ENCODE measurements at regions not wholly inside any gene's neighbourhood (a gene's known extent, or its start where the extent isn't known, plus 50 kb on each side); places are given as distances from the start of the nearest gene placed in this dataset.

DNA sequence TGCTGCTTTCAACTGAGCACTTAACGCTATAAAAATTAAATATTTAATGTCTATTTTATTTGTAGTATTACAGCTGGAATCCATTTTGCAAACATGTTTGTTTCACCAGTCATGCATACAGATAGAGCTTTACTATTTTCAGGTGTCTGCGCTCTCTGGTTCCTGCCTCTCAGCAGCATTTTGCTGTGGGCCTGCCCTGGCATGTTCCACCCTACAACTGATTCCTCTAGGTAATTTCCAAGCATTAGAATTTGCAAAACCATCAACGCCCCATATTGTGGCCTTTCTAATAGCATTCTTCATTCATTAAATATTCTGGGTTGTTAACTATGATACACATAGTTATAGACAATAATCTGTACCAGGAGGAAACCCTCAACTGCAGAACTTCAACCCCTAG lies 266.4 kb upstream of the DLGAP1 start:
- H3K27ac ChIP-seq (ENCODE audit: low read depth in 1 of 2, low read length in 2 of 2), result no peak overlapping the region
- TF ChIP-seq EGR1 (IDR thresholded peaks at IDR 0.05; ENCODE audit: low read depth in 2 of 2) (no peak), RAD21 (IDR thresholded peaks at IDR 0.05) (no peak)
- 80% methylated on average over 3 of the region's 3 CpGs for WGBS
- no peak overlapping the region for H3K9ac ChIP-seq (ENCODE audit: low read depth in 1 of 2, low read length in 2 of 2)
- no peaks in the 10 kb centered on the region for H3K27me3 ChIP-seq (ENCODE audit: control insufficient read depth in 4 of 4, insufficient read depth in 4 of 4, low read length in 3 of 4)
- no peaks in the 10 kb centered on the region for H3K36me3 ChIP-seq (ENCODE audit: control insufficient read depth in 4 of 4, insufficient read depth in 3 of 4, low read depth in 1 of 4, low read length in 3 of 4)
- H3K4me3 ChIP-seq (ENCODE audit: low read depth in 1 of 3, low read length in 3 of 3), result no peak overlapping the region
- H3K4me1 ChIP-seq (ENCODE audit: control insufficient read depth in 4 of 4, insufficient read depth in 4 of 4, low read length in 3 of 4), result no peaks in the 10 kb centered on the region
- no peaks in the 10 kb centered on the region for H3K9me3 ChIP-seq (ENCODE audit: control insufficient read depth in 4 of 4, low read length in 3 of 4)
- no peak for DNase-seq (ENCODE audit: low spot score)

DNA sequence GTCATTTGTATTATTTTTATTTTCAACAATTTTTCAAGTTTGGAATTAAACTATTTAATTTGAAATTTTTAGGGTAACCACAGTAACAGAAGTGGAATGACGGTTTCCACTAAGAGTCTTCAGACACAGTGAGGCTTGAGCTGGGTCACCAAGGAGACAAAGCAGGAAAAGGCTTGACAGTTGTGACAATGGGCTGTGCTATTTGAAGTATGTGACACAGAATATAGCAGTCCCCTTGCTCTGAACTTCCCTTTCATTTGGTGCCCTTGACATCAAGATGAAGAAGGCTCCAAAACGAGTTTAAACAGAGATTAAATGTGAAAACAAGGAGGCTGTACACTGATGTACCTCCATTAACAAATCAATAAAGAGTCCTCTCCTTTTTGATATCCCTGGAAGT lies 265.4 kb upstream of the DLGAP1 start:
- no peaks in the 10 kb centered on the region for H3K36me3 ChIP-seq (ENCODE audit: control insufficient read depth in 4 of 4, insufficient read depth in 3 of 4, low read depth in 1 of 4, low read length in 3 of 4)
- WGBS, result 34% methylated on average over 2 of the region's 2 CpGs
- no peak overlapping the region for H3K9ac ChIP-seq (ENCODE audit: low read depth in 1 of 2, low read length in 2 of 2)
- no peaks in the 10 kb centered on the region for H3K9me3 ChIP-seq (ENCODE audit: control insufficient read depth in 4 of 4, low read length in 3 of 4)
- no peak overlapping the region for H3K4me3 ChIP-seq (ENCODE audit: low read depth in 1 of 3, low read length in 3 of 3)
- no peak for DNase-seq (ENCODE audit: low spot score)
- no peaks in the 10 kb centered on the region for H3K27me3 ChIP-seq (ENCODE audit: control insufficient read depth in 4 of 4, insufficient read depth in 4 of 4, low read length in 3 of 4)
- TF ChIP-seq, protein P1, sequence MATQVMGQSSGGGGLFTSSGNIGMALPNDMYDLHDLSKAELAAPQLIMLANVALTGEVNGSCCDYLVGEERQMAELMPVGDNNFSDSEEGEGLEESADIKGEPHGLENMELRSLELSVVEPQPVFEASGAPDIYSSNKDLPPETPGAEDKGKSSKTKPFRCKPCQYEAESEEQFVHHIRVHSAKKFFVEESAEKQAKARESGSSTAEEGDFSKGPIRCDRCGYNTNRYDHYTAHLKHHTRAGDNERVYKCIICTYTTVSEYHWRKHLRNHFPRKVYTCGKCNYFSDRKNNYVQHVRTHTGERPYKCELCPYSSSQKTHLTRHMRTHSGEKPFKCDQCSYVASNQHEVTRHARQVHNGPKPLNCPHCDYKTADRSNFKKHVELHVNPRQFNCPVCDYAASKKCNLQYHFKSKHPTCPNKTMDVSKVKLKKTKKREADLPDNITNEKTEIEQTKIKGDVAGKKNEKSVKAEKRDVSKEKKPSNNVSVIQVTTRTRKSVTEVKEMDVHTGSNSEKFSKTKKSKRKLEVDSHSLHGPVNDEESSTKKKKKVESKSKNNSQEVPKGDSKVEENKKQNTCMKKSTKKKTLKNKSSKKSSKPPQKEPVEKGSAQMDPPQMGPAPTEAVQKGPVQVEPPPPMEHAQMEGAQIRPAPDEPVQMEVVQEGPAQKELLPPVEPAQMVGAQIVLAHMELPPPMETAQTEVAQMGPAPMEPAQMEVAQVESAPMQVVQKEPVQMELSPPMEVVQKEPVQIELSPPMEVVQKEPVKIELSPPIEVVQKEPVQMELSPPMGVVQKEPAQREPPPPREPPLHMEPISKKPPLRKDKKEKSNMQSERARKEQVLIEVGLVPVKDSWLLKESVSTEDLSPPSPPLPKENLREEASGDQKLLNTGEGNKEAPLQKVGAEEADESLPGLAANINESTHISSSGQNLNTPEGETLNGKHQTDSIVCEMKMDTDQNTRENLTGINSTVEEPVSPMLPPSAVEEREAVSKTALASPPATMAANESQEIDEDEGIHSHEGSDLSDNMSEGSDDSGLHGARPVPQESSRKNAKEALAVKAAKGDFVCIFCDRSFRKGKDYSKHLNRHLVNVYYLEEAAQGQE (IDR thresholded peaks at IDR 0.05), result no peak
- no peak for TF ChIP-seq FOXA1 (IDR thresholded peaks at IDR 0.05)
- TF ChIP-seq, protein P2, sequence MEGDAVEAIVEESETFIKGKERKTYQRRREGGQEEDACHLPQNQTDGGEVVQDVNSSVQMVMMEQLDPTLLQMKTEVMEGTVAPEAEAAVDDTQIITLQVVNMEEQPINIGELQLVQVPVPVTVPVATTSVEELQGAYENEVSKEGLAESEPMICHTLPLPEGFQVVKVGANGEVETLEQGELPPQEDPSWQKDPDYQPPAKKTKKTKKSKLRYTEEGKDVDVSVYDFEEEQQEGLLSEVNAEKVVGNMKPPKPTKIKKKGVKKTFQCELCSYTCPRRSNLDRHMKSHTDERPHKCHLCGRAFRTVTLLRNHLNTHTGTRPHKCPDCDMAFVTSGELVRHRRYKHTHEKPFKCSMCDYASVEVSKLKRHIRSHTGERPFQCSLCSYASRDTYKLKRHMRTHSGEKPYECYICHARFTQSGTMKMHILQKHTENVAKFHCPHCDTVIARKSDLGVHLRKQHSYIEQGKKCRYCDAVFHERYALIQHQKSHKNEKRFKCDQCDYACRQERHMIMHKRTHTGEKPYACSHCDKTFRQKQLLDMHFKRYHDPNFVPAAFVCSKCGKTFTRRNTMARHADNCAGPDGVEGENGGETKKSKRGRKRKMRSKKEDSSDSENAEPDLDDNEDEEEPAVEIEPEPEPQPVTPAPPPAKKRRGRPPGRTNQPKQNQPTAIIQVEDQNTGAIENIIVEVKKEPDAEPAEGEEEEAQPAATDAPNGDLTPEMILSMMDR (IDR thresholded peaks at IDR 0.05; ENCODE audit: low read depth, low read length, missing input control), result no peak
- TF ChIP-seq RAD21 (IDR thresholded peaks at IDR 0.05), result no peak
- TF ChIP-seq NR2F2 (IDR thresholded peaks at IDR 0.05), result no peak
- TF ChIP-seq, protein P3, sequence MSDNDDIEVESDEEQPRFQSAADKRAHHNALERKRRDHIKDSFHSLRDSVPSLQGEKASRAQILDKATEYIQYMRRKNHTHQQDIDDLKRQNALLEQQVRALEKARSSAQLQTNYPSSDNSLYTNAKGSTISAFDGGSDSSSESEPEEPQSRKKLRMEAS (IDR thresholded peaks at IDR 0.05), result no peak
- TF ChIP-seq HNF4A (conservative IDR thresholded peaks at IDR 0.05), result no peak
- TF ChIP-seq TAF1 (conservative IDR thresholded peaks at IDR 0.05), result no peak
- TF ChIP-seq YY1 (IDR thresholded peaks at IDR 0.05), result no peak
- no peak for TF ChIP-seq FOXA2 (IDR thresholded peaks at IDR 0.05)
- no peak for TF ChIP-seq JUND (IDR thresholded peaks at IDR 0.05)
- TF ChIP-seq EGR1 (IDR thresholded peaks at IDR 0.05; ENCODE audit: low read depth in 2 of 2), result no peak
- TF ChIP-seq HNF4G (IDR thresholded peaks at IDR 0.05), result no peak
- no peak for TF ChIP-seq GABPA (IDR thresholded peaks at IDR 0.05 in 1 of 2, conservative IDR thresholded peaks at IDR 0.05 in 1 of 2)
- no peak for TF ChIP-seq RXRA (IDR thresholded peaks at IDR 0.05)
- no peak overlapping the region for H3K27ac ChIP-seq (ENCODE audit: low read depth in 1 of 2, low read length in 2 of 2)
- no peaks in the 10 kb centered on the region for H3K4me1 ChIP-seq (ENCODE audit: control insufficient read depth in 4 of 4, insufficient read depth in 4 of 4, low read length in 3 of 4)

DNA sequence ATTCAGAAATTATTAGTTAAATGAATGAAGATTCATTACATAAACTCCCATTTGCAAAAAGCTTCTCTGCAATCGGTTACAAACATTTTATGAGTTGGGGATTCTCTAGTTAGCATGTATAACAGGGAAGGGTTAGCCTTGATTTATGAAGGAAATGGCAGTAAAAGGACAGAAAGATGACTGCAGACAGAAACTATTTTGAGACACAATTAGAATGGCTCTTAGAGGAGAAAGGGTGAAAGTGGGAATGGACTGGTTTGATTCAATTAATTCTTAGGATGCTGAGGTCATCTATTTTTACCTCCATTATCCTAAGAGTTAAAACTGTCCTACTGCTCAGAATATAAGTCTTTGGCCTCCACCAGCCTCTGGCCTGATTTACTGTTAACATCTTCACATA lies 250.8 kb upstream of the DLGAP1 start:
- no peaks in the 10 kb centered on the region for H3K27me3 ChIP-seq (ENCODE audit: control insufficient read depth in 4 of 4, insufficient read depth in 4 of 4, low read length in 3 of 4)
- H3K9me3 ChIP-seq (ENCODE audit: control insufficient read depth in 4 of 4, low read length in 3 of 4), result no peaks in the 10 kb centered on the region
- H3K36me3 ChIP-seq (ENCODE audit: control insufficient read depth in 4 of 4, insufficient read depth in 3 of 4, low read depth in 1 of 4, low read length in 3 of 4), result no peaks in the 10 kb centered on the region
- TF ChIP-seq NR2F2 (IDR thresholded peaks at IDR 0.05) (no peak), GABPA (IDR thresholded peaks at IDR 0.05 in 1 of 2, conservative IDR thresholded peaks at IDR 0.05 in 1 of 2) (no peak), HNF4G (IDR thresholded peaks at IDR 0.05) (no peak), RAD21 (IDR thresholded peaks at IDR 0.05) (no peak), TAF1 (conservative IDR thresholded peaks at IDR 0.05) (no peak)
- TF ChIP-seq, protein P4, sequence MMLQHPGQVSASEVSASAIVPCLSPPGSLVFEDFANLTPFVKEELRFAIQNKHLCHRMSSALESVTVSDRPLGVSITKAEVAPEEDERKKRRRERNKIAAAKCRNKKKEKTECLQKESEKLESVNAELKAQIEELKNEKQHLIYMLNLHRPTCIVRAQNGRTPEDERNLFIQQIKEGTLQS (IDR thresholded peaks at IDR 0.05), result no peak
- TF ChIP-seq, protein P5, sequence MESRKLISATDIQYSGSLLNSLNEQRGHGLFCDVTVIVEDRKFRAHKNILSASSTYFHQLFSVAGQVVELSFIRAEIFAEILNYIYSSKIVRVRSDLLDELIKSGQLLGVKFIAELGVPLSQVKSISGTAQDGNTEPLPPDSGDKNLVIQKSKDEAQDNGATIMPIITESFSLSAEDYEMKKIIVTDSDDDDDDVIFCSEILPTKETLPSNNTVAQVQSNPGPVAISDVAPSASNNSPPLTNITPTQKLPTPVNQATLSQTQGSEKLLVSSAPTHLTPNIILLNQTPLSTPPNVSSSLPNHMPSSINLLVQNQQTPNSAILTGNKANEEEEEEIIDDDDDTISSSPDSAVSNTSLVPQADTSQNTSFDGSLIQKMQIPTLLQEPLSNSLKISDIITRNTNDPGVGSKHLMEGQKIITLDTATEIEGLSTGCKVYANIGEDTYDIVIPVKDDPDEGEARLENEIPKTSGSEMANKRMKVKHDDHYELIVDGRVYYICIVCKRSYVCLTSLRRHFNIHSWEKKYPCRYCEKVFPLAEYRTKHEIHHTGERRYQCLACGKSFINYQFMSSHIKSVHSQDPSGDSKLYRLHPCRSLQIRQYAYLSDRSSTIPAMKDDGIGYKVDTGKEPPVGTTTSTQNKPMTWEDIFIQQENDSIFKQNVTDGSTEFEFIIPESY (IDR thresholded peaks at IDR 0.05), result no peak
- no peaks in the 10 kb centered on the region for H3K4me1 ChIP-seq (ENCODE audit: control insufficient read depth in 4 of 4, insufficient read depth in 4 of 4, low read length in 3 of 4)
- DNase-seq (ENCODE audit: low spot score), result no peak
- H3K9ac ChIP-seq (ENCODE audit: low read depth in 1 of 2, low read length in 2 of 2), result no peak overlapping the region
- H3K4me3 ChIP-seq (ENCODE audit: low read depth in 1 of 3, low read length in 3 of 3), result no peak overlapping the region
- H3K27ac ChIP-seq (ENCODE audit: low read depth in 1 of 2, low read length in 2 of 2), result no peak overlapping the region
- 80% methylated on average over 1 of the region's 1 CpG for WGBS

Measured in liver (tissue), 8 donors.